B cell (primary cell): ENCODE measurements at regions not wholly inside any gene's neighbourhood (a gene's known extent, or its start where the extent isn't known, plus 50 kb on each side); places are given as distances from the start of the nearest gene placed in this dataset.

Source experiments
- ATAC-seq: fragments of 200-7000 bp; cut with Tn5 transposase; one replicate; pipeline ENCODE4 v1.10.0; 2021; ENCODE audit warnings: low read depth, mild to moderate bottlenecking, moderate number of reproducible peaks, moderate library complexity
- CTCF ChIA-PET: fragments of 350-600 bp; sonication (Branson Sonifier 250); formaldehyde crosslinking; loops from one replicate; lab custom pipeline; 2021; ENCODE audit warnings: antibody characterized with exemption, inconsistent platforms; lab: Charles Lee
- POLR2A ChIA-PET: fragments of 350-600 bp; sonication (Branson Sonifier 250); formaldehyde crosslinking; loops from one replicate; lab custom pipeline; 2021; ENCODE audit warnings: antibody characterized with exemption; lab: Charles Lee
- DNase-seq: peaks from one replicate; pipeline ENCODE4 v3.0.0; 2013
- H2AFZ ChIP-seq: 2 replicates; pipeline ENCODE4 v1.6.1; 2012; ENCODE audit warnings: mild to moderate bottlenecking, low read depth, low read length; ENCODE audit not compliant: insufficient read depth, poor library complexity, severe bottlenecking
- H3K27ac ChIP-seq, 2 donors: 1 replicate in 1 of 2; 2 replicates in 1 of 2; pipeline ENCODE4 v1.5.1; 2012 to 2013; ENCODE audit warnings: low read length in 2 of 2, mild to moderate bottlenecking in 2 of 2, moderate library complexity in 1 of 2
- H3K27me3 ChIP-seq, 4 experiments: fragments of 200-600 bp in 1 of 4; sonication (generic) in 1 of 4; replicated peaks in 1 of 4; 1 replicate in 2 of 4; 2 replicates in 2 of 4; pipeline versions ENCODE4 v1.6.1 to v1.7.0; 2013 to 2016; ENCODE audit warnings: low read length in 3 of 4, mild to moderate bottlenecking in 2 of 4, mixed read lengths in 1 of 4, moderate library complexity in 1 of 4; ENCODE audit not compliant: insufficient read depth in 4 of 4, control insufficient read depth in 3 of 4; ENCODE audit errors: control extremely low read depth in 1 of 4
- H3K36me3 ChIP-seq, 2 experiments: replicated peaks in 1 of 2; 1 replicate in 1 of 2; 2 replicates in 1 of 2; pipeline versions ENCODE4 v1.6.1 to v1.7.1; 2013; ENCODE audit warnings: low read length in 1 of 2; ENCODE audit not compliant: insufficient read depth in 2 of 2, control insufficient read depth in 1 of 2; ENCODE audit errors: control extremely low read depth in 1 of 2, extremely low read depth in 1 of 2
- H3K4me1 ChIP-seq, 2 donors: fragments of 200-600 bp in 1 of 2; sonication (generic) in 1 of 2; 1 replicate in 1 of 2; 2 replicates in 1 of 2; pipeline versions ENCODE4 v1.5.1 to v1.6.1; 2013 to 2017; ENCODE audit warnings: low read length in 2 of 2; ENCODE audit not compliant: control insufficient read depth in 2 of 2, insufficient read depth in 2 of 2
- H3K4me2 ChIP-seq: replicated peaks from 2 replicates; pipeline ENCODE3; 2012; ENCODE audit warnings: mild to moderate bottlenecking, low read depth, low read length; ENCODE audit not compliant: poor library complexity, severe bottlenecking
- H3K4me3 ChIP-seq, 5 experiments: fragments of 200-600 bp in 1 of 5; sonication (generic) in 1 of 5; 1 replicate in 3 of 5; 2 replicates in 2 of 5; pipeline versions ENCODE4 v1.5.1 to v1.7.0; 2011 to 2016; ENCODE audit warnings: low read length in 4 of 5, mild to moderate bottlenecking in 4 of 5, low read depth in 2 of 5, control low read depth in 1 of 5, moderate library complexity in 1 of 5; ENCODE audit not compliant: insufficient read depth in 1 of 5; ENCODE audit errors: control extremely low read depth in 1 of 5, extremely low read depth in 1 of 5
- H3K79me2 ChIP-seq: fragments of 200-600 bp; sonication (generic); one replicate; pipeline ENCODE4 v1.6.0; 2016; ENCODE audit warnings: low read length; ENCODE audit not compliant: control insufficient read depth, insufficient read depth
- H3K9ac ChIP-seq: fragments of 200-600 bp; sonication (generic); 2 replicates; pipeline ENCODE4 v1.6.1; 2017; ENCODE audit warnings: mild to moderate bottlenecking, low read length, moderate library complexity
- H3K9me3 ChIP-seq, 3 donors: one replicate each; pipeline versions ENCODE4 v1.6.1 to v1.7.1; 2013; ENCODE audit warnings: low read length in 2 of 3; ENCODE audit not compliant: control insufficient read depth in 2 of 3, insufficient read depth in 1 of 3; ENCODE audit errors: control extremely low read depth in 1 of 3
- H4K20me1 ChIP-seq: 2 replicates; pipeline ENCODE4 v1.6.0; 2012; ENCODE audit warnings: mild to moderate bottlenecking, low read length; ENCODE audit not compliant: insufficient read depth, control insufficient read depth, poor library complexity, severe bottlenecking
- H3K27ac Mint-ChIP-seq: one replicate; pipeline ENCODE4 v1.8.0; 2021; ENCODE audit warnings: mixed read lengths
- H3K27me3 Mint-ChIP-seq: one replicate; pipeline ENCODE4 v1.8.0; 2021; ENCODE audit warnings: mixed read lengths
- H3K4me1 Mint-ChIP-seq: one replicate; pipeline ENCODE4 v1.8.0; 2021; ENCODE audit warnings: mixed read lengths
- H3K4me3 Mint-ChIP-seq: one replicate; pipeline ENCODE4 v1.8.0; 2021; ENCODE audit warnings: mixed read lengths
- H3K9me3 Mint-ChIP-seq: one replicate; pipeline ENCODE4 v1.8.0; 2022; ENCODE audit warnings: mixed read lengths; ENCODE audit not compliant: insufficient read depth
- CTCF ChIP-seq: fragments of 200-600 bp; IDR thresholded peaks from one replicate; pipeline ENCODE4 v1.8.0; 2022; ENCODE audit warnings: antibody characterized with exemption, mild to moderate bottlenecking
- EZH2 ChIP-seq: IDR thresholded peaks from 2 replicates; pipeline ENCODE4 v1.6.1; 2012; ENCODE audit warnings: borderline replicate concordance, low read depth, mild to moderate bottlenecking, moderate library complexity, low read length; ENCODE audit not compliant: insufficient read depth, poor library complexity, severe bottlenecking
- WGBS: methylation state at CpG from one replicate; pipeline ENCODE4 v1.1.5; 2013; ENCODE audit warnings: missing lambda C conversion rate; ENCODE audit not compliant: insufficient coverage; 5-methylcytosine and 5-hydroxymethylcytosine counted together
- intact Hi-C: fragments of 100-400 bp; cut with micrococcal nuclease; formaldehyde crosslinking; loops from one replicate; pipeline ENCODE4 v1.10.0; 2022

- H3K4me1 Mint-ChIP-seq = no peaks in the 10 kb centered on the region
- TF ChIP-seq EZH2 = no peak
- no peak for TF ChIP-seq CTCF
- H3K79me2 ChIP-seq = no peaks in the 10 kb centered on the region
- ChIA-PET POLR2A (no interaction called here), CTCF (no interaction called here)
- H3K9me3 Mint-ChIP-seq = no peaks in the 10 kb centered on the region
- H3K4me1 ChIP-seq = no peaks in the 10 kb centered on the region
- WGBS = no CpG with 5 or more reads among the region's 3 CpGs
- H3K27ac Mint-ChIP-seq = no peak overlapping the region
- H3K9ac ChIP-seq = no peak overlapping the region
- H4K20me1 ChIP-seq = no peaks in the 10 kb centered on the region
- no peak overlapping the region for H3K27ac ChIP-seq
- H3K36me3 ChIP-seq = no peaks in the 10 kb centered on the region
- no peak overlapping the region for H3K4me2 ChIP-seq
- no peaks in the 10 kb centered on the region for H3K9me3 ChIP-seq
- H2AFZ ChIP-seq = no peak overlapping the region
- ATAC-seq (no peak), DNase-seq (no peak)
- no peak overlapping the region for H3K4me3 ChIP-seq
- no peak overlapping the region for H3K4me3 Mint-ChIP-seq
- H3K27me3 ChIP-seq = no peaks in the 10 kb centered on the region
- peaks cover 4% of the 10 kb centered on the region for H3K27me3 Mint-ChIP-seq
- intact Hi-C loops = no loop called here
These were observed 117.1 kb upstream of the PDE1A start for GRCh38 chr2:182543741-182544525.

- no peaks in the 10 kb centered on the region for H3K9me3 Mint-ChIP-seq
- 100% methylated on average over 1 of the region's 3 CpGs for WGBS
- Histone ChIP-seq H3K4me1 (no peaks in the 10 kb centered on the region), H3K27me3 (no peaks in the 10 kb centered on the region), H2AFZ (no peak overlapping the region), H3K79me2 (no peaks in the 10 kb centered on the region), H3K36me3 (no peaks in the 10 kb centered on the region), H3K4me3 (no peak overlapping the region), H3K27ac (no peak overlapping the region), H4K20me1 (no peaks in the 10 kb centered on the region), H3K9me3 (no peaks in the 10 kb centered on the region), H3K9ac (no peak overlapping the region), H3K4me2 (no peak overlapping the region)
- POLR2A ChIA-PET = no interaction called here
- no peak overlapping the region for H3K4me3 Mint-ChIP-seq
- intact Hi-C loops = no loop called here
- ATAC-seq (no peak), DNase-seq (no peak)
- H3K27ac Mint-ChIP-seq = no peak overlapping the region
- CTCF ChIA-PET = no interaction called here
- H3K27me3 Mint-ChIP-seq = peaks cover 4% of the 10 kb centered on the region
- TF ChIP-seq CTCF = no peak
- no peak for TF ChIP-seq EZH2
- no peaks in the 10 kb centered on the region for H3K4me1 Mint-ChIP-seq
These were observed 118.8 kb upstream of the PDE1A start for GRCh38 chr2:182545420-182546167.
